HG02798 (cell line): ENCODE measurements at regions not wholly inside any gene's neighbourhood (a gene's known extent, or its start where the extent isn't known, plus 50 kb on each side); places are given as distances from the start of the nearest gene placed in this dataset.

Source experiments
- ATAC-seq: cut with Tn5 transposase; IDR thresholded peaks from one replicate; pipeline ENCODE4 v1.9.1; 2021; ENCODE audit warnings: mild to moderate bottlenecking; ENCODE audit not compliant: unreplicated experiment, poor library complexity

GRCh38 chrX:39667191-39667590 lies 430.6 kb downstream of the BCOR start:
- ATAC-seq, result no peak

- ATAC-seq, result no peak
Measured at GRCh38 chrX:39667736-39668482, 429.8 kb downstream of the BCOR start.

DNA sequence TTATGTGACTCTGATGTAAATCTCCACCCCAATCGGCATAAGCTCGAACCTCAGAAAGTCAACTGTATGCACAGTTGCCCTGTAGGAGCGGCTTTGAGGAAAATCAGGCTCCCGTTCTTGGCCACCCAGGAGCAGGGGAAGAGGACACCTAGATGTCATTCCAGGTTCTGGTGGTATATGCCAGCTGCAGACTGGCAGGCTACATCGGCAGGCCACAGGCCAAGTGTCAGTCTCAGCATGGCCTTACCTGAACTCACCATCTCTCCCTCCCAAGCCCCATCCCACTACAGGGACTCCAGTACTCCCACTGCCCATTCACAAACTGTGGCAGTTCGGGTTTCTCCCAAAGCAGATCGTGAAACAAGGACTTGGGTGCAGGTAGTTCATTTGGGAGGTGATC lies 428.1 kb downstream of the BCOR start:
- ATAC-seq, result no peak

- no peak for ATAC-seq
Measured at GRCh38 chrX:39670281-39670680, 427.5 kb downstream of the BCOR start.

DNA sequence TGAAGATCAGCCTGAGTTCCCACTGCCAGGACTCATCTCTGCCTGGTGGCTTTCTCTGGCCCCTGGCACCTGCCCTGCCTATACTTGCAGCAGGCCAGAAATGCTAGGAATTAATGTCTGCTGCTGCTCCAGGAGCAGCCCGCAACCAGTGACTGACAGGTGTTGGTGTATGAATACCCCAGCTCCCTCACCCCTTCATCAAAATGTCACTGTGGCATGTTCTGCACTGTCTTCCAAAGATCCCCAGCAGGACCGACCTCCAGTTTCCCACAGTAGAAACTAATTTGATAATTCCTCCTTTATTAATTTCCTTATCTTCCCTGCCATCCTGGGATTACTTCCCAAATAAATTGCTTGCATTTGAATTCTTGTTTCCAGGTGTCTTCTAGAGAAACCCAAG lies 425.4 kb downstream of the BCOR start:
- no peak for ATAC-seq

- ATAC-seq, result no peak
Measured at GRCh38 chrX:39674490-39675161, 423.1 kb downstream of the BCOR start.

- ATAC-seq, result no peak
Measured at GRCh38 chrX:39675162-39675553, 422.6 kb downstream of the BCOR start.

DNA sequence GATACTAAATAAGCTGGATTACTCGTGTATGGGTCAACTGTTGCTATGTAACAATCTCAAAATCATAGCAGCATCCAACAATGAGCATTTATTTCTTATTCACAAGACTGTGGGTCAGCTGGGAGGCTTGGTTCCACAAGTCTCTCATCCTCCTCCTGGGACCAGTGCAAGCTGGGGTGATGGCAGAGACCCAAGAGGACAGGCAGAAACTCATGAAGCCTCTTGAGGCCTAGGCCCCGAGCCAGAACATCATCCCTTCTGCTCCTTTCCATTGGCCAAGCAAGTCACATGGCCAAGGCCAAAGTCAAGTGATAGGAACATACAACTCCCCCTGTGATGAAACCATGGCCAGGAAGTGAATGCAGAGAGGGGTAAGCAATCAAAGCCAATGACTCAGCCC lies 422.1 kb downstream of the BCOR start:
- ATAC-seq, result no peak

DNA sequence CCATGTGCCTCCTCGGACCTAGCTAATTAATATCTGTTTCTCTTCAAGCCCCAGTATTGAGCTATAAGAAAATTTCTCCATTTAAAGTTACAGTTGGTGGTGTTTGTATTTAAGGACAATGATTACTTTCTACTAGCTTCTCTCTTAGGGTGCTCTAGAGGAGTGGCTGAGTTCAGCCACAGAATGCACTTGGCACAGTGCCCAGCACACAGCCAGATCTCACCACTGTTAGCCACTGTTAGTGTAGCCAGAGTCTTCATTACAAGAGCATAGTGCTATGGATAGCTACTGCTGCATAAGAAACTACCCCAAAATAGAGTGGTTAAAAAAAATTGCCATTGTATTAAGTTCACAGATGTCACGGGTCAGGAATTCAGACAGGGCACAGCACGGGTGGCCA lies 421.3 kb downstream of the BCOR start:
- ATAC-seq, result no peak

DNA sequence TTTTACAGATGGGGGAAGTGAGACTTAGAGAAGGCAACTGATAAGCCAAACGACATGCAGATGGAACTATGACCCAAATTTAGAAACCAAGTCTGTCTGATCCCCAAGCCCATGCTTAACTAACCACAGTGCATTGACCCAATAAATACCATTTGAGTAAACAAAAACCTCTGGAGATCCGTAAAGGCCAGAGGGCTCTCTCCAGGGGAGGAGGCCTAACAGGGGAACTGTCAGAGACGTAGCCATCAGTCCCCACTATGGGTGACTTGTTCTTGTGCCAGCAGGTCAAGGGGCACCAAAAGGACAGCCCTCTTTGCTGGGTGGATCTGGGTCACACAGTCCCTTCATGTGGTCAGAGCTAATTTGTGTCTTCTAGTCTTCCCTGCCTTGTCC lies 420.2 kb downstream of the BCOR start:
- no peak for ATAC-seq

- ATAC-seq, result no peak
Measured at GRCh38 chrX:39677978-39678791, 419.6 kb downstream of the BCOR start.

DNA sequence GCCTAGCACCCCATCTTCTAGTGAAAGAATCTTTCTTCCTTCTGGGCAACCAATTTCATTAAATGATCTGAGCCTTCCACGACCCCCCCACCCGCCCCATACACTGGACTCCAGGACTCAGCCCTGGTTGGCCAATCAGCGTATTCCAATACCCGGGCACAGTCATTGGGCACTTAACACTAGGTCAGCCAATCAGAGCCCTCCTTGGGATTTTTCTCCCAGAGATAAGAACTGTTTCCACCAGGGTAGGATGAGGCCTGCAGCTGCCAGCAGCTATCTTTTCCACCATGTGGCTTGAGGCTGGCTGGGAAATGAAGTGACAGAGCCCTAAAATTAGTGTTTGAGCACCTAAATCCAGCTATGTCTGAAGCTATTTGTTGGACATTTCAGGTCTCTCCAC lies 418.8 kb downstream of the BCOR start:
- ATAC-seq, result no peak

DNA sequence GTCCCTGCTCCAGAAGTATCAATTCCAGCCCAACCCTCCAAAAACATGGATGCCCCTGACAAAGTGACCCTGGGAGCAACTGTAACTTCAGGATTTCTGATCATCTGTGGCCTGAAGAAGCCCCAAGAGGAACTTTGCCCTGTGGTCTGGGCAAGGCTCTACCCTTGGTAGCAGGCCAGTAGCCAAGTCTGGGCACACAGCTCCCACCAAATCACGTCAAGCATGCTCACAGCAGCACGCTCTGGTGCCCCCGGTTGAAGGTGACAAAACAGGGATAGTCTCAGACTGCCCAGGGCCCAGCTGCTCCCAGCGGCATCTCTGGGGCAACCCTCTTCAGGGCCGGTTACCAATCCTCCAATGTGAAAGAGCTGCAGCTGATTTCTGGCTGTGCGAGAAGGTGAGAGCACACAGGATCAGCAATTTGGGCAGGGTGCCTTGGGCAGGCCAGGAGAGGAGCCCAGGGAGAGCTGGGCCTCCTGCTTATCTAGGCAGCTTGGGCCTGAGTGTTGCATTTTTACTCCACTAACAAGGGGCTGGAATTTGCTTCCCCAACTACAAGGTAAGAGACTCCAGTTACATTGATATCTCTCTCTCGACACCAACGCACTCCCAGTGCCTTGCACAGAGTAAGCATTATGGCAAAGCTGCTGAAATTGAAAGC lies 418.1 kb downstream of the BCOR start:
- ATAC-seq, result no peak

DNA sequence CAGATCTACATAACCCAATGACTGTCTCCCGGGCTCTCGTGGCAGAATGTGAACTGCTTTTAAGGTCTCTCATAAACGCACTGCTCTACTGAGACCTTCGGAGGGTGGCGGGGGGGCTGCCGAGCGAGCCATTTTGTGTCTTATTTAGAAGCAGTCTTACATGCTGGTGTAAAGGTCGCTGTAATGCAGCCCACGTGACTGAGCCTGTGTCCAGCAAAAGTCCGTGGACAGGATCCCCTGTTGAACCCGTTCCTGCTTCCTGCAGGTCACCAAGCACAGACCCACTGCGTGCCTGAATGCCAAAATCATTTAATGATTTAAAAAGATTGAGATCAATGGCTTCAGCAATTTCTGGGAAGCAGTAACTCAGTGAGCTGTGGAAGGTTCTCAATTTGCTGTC lies 415.9 kb downstream of the BCOR start:
- ATAC-seq, result no peak

DNA sequence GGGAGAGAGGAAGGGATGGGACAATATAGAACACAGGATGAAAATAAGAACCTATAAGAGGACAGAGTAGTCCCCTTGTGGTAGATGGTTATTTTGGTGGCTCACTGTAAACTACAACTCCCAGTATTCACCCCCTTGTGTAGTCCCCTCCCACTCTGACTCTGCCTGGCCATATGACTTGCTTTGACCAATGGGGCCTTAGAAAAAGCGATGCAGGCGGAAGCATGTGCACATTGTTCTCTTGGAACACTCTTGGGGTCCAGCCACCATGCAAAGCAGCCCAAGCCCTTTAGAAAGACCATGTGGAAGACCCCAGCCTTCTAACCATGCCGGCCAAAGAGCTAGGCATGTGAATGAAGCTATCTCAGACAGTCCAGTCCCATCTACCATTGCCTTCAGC lies 415.0 kb downstream of the BCOR start:
- no peak for ATAC-seq

- ATAC-seq, result no peak
Measured at GRCh38 chrX:39688219-39688575, 409.6 kb downstream of the BCOR start.

- ATAC-seq, result no peak
Measured at GRCh38 chrX:39688576-39689375, 409.0 kb downstream of the BCOR start.

GRCh38 chrX:39689376-39690104 lies 408.2 kb downstream of the BCOR start:
- no peak for ATAC-seq
